Ishikawa (cell line): ENCODE measurements at regions not wholly inside any gene's neighbourhood (a gene's known extent, or its start where the extent isn't known, plus 50 kb on each side); places are given as distances from the start of the nearest gene placed in this dataset.

Experiments
- CEBPB ChIP-seq: IDR thresholded peaks from 2 replicates; pipeline ENCODE4 v1.6.1; 2012
- EP300 ChIP-seq: IDR thresholded peaks from 2 replicates; pipeline ENCODE4 v1.6.1; 2012; ENCODE audit warnings: borderline replicate concordance
- FOXM1 ChIP-seq: IDR thresholded peaks from 2 replicates; pipeline ENCODE4 v1.6.1; 2012; ENCODE audit warnings: low read depth, borderline replicate concordance
- TAF1 ChIP-seq: IDR thresholded peaks from 2 replicates; pipeline ENCODE4 v1.6.1; 2012; ENCODE audit warnings: low read depth, mild to moderate bottlenecking
- YY1 ChIP-seq: IDR thresholded peaks from 2 replicates; pipeline ENCODE4 v1.6.1; 2012; ENCODE audit warnings: low read depth
- TF ChIP-seq, protein P1 (sequence below): IDR thresholded peaks from 2 replicates; pipeline ENCODE4 v1.6.1; 2012
- TF ChIP-seq, protein P2 (sequence below): IDR thresholded peaks from 2 replicates; pipeline ENCODE4 v1.6.1; 2012

DNA sequence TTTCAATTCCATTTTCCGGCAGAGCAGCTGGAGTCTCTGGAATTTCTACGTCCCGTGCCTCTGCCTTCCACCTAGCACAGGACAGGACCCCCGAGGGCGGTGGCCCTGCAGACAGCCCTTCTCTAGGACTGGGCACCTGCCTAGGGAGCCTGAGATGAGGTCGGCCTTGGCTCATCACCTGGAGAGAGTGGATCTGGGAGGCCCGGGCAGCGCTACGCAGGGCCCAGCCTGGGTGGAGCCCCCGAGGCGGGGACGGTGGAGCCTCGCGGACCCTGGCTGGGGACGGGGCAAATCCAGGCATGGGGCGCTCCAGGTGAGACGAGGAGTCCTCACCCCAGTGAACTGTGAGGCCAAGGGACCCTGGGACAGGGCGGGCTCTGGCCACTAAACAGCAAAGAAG is 114.5 kb downstream of the MTRR start:
- TF ChIP-seq, protein P1, sequence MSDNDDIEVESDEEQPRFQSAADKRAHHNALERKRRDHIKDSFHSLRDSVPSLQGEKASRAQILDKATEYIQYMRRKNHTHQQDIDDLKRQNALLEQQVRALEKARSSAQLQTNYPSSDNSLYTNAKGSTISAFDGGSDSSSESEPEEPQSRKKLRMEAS = no peak
- TF ChIP-seq EP300 (no peak), CEBPB (no peak), TAF1 (no peak), FOXM1 (no peak), YY1 (no peak)
- TF ChIP-seq, protein P2, sequence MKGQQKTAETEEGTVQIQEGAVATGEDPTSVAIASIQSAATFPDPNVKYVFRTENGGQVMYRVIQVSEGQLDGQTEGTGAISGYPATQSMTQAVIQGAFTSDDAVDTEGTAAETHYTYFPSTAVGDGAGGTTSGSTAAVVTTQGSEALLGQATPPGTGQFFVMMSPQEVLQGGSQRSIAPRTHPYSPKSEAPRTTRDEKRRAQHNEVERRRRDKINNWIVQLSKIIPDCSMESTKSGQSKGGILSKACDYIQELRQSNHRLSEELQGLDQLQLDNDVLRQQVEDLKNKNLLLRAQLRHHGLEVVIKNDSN = no peak
